Activated naive CD4-positive, alpha-beta T cell treated with anti-CD3 and anti-CD28 coated beads for 36 hours (primary cell): ENCODE measurements at regions not wholly inside any gene's neighbourhood (a gene's known extent, or its start where the extent isn't known, plus 50 kb on each side); places are given as distances from the start of the nearest gene placed in this dataset.
"Not testable (repeated sequence)": the region's sequence is repeated elsewhere in the genome, so short reads cannot be mapped to it uniquely, and the experiment has no call there.

Experiments
- CTCF ChIA-PET: fragments of 350-600 bp; sonication (Branson Sonifier 250); formaldehyde crosslinking; loops from one replicate; lab custom pipeline; 2021; ENCODE audit warnings: antibody characterized with exemption; lab: Charles Lee
- DNase-seq: peaks from one replicate; pipeline ENCODE4 v3.0.0-alpha.2; 2020
- H3K27ac Mint-ChIP-seq: one replicate; pipeline ENCODE4 v1.8.0; 2021; ENCODE audit warnings: mild to moderate bottlenecking, mixed read lengths
- H3K27me3 Mint-ChIP-seq: one replicate; pipeline ENCODE4 v1.8.0; 2021; ENCODE audit warnings: low read depth, mixed read lengths
- H3K36me3 Mint-ChIP-seq: one replicate; pipeline ENCODE4 v1.8.0; 2021; ENCODE audit warnings: low read depth, mixed read lengths
- H3K4me1 Mint-ChIP-seq: one replicate; pipeline ENCODE4 v1.8.0; 2021; ENCODE audit warnings: low read depth, mixed read lengths
- H3K4me3 Mint-ChIP-seq: one replicate; pipeline ENCODE4 v1.8.0; 2021; ENCODE audit warnings: mild to moderate bottlenecking, moderate library complexity, mixed read lengths
- H3K9me3 Mint-ChIP-seq: one replicate; pipeline ENCODE4 v1.8.0; 2021; ENCODE audit warnings: mixed read lengths
- intact Hi-C: fragments of 100-400 bp; cut with micrococcal nuclease; formaldehyde crosslinking; loops from one replicate; pipeline ENCODE4 v1.15.1; 2023

- H3K4me3 Mint-ChIP-seq, intact Hi-C loops, CTCF ChIA-PET, H3K9me3 Mint-ChIP-seq, H3K27me3 Mint-ChIP-seq, DNase-seq, H3K36me3 Mint-ChIP-seq, H3K27ac Mint-ChIP-seq, H3K4me1 Mint-ChIP-seq: not testable (repeated sequence)
Observed at GRCh38 chr15:24311692-24312091, 363.9 kb upstream of the NPAP1 start.

GRCh38 chr15:24316326-24316725, 359.2 kb upstream of the NPAP1 start:
- H3K27ac Mint-ChIP-seq, H3K4me3 Mint-ChIP-seq, H3K4me1 Mint-ChIP-seq, H3K27me3 Mint-ChIP-seq, H3K36me3 Mint-ChIP-seq, DNase-seq, H3K9me3 Mint-ChIP-seq, CTCF ChIA-PET, intact Hi-C loops: not testable (repeated sequence)

- no peaks in the 10 kb centered on the region for H3K27me3 Mint-ChIP-seq
- no peak for DNase-seq
- intact Hi-C loops: no loop called here
- no peaks in the 10 kb centered on the region for H3K9me3 Mint-ChIP-seq
- no peaks in the 10 kb centered on the region for H3K36me3 Mint-ChIP-seq
- no peak overlapping the region for H3K27ac Mint-ChIP-seq
- no peak overlapping the region for H3K4me3 Mint-ChIP-seq
- CTCF ChIA-PET: no interaction called here
- H3K4me1 Mint-ChIP-seq: no peaks in the 10 kb centered on the region
Observed at GRCh38 chr15:24318981-24319380, 356.6 kb upstream of the NPAP1 start.

GRCh38 chr15:24324096-24324495, 351.5 kb upstream of the NPAP1 start:
- H3K4me1 Mint-ChIP-seq, H3K4me3 Mint-ChIP-seq, H3K27ac Mint-ChIP-seq, intact Hi-C loops, DNase-seq, CTCF ChIA-PET, H3K27me3 Mint-ChIP-seq, H3K36me3 Mint-ChIP-seq, H3K9me3 Mint-ChIP-seq: not testable (repeated sequence)

GRCh38 chr15:24326513-24326912, 349.1 kb upstream of the NPAP1 start:
- H3K27ac Mint-ChIP-seq, H3K4me1 Mint-ChIP-seq, H3K9me3 Mint-ChIP-seq, H3K4me3 Mint-ChIP-seq, DNase-seq, H3K27me3 Mint-ChIP-seq, H3K36me3 Mint-ChIP-seq, CTCF ChIA-PET: not testable (repeated sequence)
- intact Hi-C loops: loop anchor here (5.0 kb wide), 1 partner anchor 206 kb away; no protein-coding TSS in a partner anchor

- H3K9me3 Mint-ChIP-seq: peaks cover 19% of the 10 kb centered on the region
- H3K4me3 Mint-ChIP-seq, H3K36me3 Mint-ChIP-seq, DNase-seq, H3K4me1 Mint-ChIP-seq, CTCF ChIA-PET, H3K27ac Mint-ChIP-seq, intact Hi-C loops, H3K27me3 Mint-ChIP-seq: not testable (repeated sequence)
Observed at GRCh38 chr15:24331964-24332363, 343.6 kb upstream of the NPAP1 start.

- H3K27ac Mint-ChIP-seq, H3K27me3 Mint-ChIP-seq, CTCF ChIA-PET, H3K36me3 Mint-ChIP-seq, H3K4me1 Mint-ChIP-seq, H3K4me3 Mint-ChIP-seq, intact Hi-C loops, DNase-seq, H3K9me3 Mint-ChIP-seq: not testable (repeated sequence)
Observed at GRCh38 chr15:24341876-24342275, 333.7 kb upstream of the NPAP1 start.

- H3K36me3 Mint-ChIP-seq, H3K4me3 Mint-ChIP-seq, H3K27ac Mint-ChIP-seq, H3K27me3 Mint-ChIP-seq, H3K9me3 Mint-ChIP-seq, intact Hi-C loops, DNase-seq, H3K4me1 Mint-ChIP-seq, CTCF ChIA-PET: not testable (repeated sequence)
Observed at GRCh38 chr15:24352777-24353176, 322.8 kb upstream of the NPAP1 start.

GRCh38 chr15:24381103-24381502, 294.5 kb upstream of the NPAP1 start:
- H3K36me3 Mint-ChIP-seq, H3K27ac Mint-ChIP-seq, DNase-seq, CTCF ChIA-PET, intact Hi-C loops, H3K27me3 Mint-ChIP-seq, H3K4me3 Mint-ChIP-seq, H3K4me1 Mint-ChIP-seq, H3K9me3 Mint-ChIP-seq: not testable (repeated sequence)

GRCh38 chr15:24385258-24385657, 290.3 kb upstream of the NPAP1 start:
- H3K36me3 Mint-ChIP-seq, intact Hi-C loops, CTCF ChIA-PET, H3K4me1 Mint-ChIP-seq, H3K27ac Mint-ChIP-seq, H3K4me3 Mint-ChIP-seq, DNase-seq, H3K9me3 Mint-ChIP-seq, H3K27me3 Mint-ChIP-seq: not testable (repeated sequence)

- H3K27ac Mint-ChIP-seq: no peak overlapping the region
- H3K4me3 Mint-ChIP-seq: no peak overlapping the region
- intact Hi-C loops: no loop called here
- H3K27me3 Mint-ChIP-seq: no peaks in the 10 kb centered on the region
- peaks cover 2% of the 10 kb centered on the region for H3K9me3 Mint-ChIP-seq
- no peak for DNase-seq
- H3K4me1 Mint-ChIP-seq: no peaks in the 10 kb centered on the region
- no peaks in the 10 kb centered on the region for H3K36me3 Mint-ChIP-seq
- CTCF ChIA-PET: no interaction called here
Observed at GRCh38 chr15:24394303-24394702, 281.3 kb upstream of the NPAP1 start.

GRCh38 chr15:24412649-24413048, 262.9 kb upstream of the NPAP1 start:
- H3K4me3 Mint-ChIP-seq, CTCF ChIA-PET, H3K4me1 Mint-ChIP-seq, H3K27me3 Mint-ChIP-seq, intact Hi-C loops, H3K36me3 Mint-ChIP-seq, DNase-seq, H3K27ac Mint-ChIP-seq: not testable (repeated sequence)
- H3K9me3 Mint-ChIP-seq: peaks cover 26% of the 10 kb centered on the region

GRCh38 chr15:24426286-24427054, 249.1 kb upstream of the NPAP1 start:
- H3K4me3 Mint-ChIP-seq, H3K27ac Mint-ChIP-seq, H3K4me1 Mint-ChIP-seq, H3K9me3 Mint-ChIP-seq, intact Hi-C loops, DNase-seq, H3K36me3 Mint-ChIP-seq, CTCF ChIA-PET: not testable (repeated sequence)
- peaks cover 11% of the 10 kb centered on the region for H3K27me3 Mint-ChIP-seq
